ENCODE measurements at regions not wholly inside any gene's neighbourhood (a gene's known extent, or its start where the extent isn't known, plus 50 kb on each side); places are given as distances from the start of the nearest gene placed in this dataset.

GRCh38 chr18:40559556-40559955 lies 1395.5 kb upstream of the PIK3C3 start:
- DNase-seq (ENCODE audit: low read depth): no peak

DNA sequence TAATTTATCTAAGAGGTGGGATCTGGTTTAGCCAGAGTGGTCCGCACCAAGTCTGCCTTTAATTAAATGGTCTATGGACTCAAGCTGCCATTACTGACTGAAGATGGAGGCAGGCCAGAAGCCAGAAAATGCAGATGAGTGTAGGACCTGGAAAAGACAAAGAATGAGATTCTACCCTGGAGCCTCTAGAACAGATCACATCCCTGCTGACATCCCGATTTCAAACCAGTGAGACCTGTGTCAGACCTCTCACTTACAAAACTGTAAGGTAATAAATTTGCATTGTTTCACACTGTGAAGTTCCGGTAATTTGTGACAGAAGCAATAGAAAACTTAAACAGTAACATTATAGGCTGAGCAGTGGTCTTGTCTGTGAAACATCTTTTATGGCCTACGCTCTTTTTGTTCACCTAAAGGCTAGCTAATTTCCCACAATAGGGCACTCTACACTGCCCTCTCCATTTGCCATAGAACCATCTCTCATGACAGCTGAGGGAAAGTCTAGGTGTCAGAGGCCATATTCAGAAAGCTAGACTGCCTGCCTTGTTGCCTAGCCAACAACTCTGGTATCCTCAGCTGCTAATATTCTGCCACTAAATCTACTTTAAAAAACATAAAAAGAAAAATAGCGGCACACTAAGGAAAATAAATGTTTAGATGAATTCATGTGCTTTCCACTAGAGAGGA lies 1396.2 kb upstream of the PIK3C3 start:
- no peak for DNase-seq (ENCODE audit: low read depth)

GRCh38 chr18:40555914-40556313 lies 1399.1 kb upstream of the PIK3C3 start:
- DNase-seq (ENCODE audit: low read depth): no peak

DNA sequence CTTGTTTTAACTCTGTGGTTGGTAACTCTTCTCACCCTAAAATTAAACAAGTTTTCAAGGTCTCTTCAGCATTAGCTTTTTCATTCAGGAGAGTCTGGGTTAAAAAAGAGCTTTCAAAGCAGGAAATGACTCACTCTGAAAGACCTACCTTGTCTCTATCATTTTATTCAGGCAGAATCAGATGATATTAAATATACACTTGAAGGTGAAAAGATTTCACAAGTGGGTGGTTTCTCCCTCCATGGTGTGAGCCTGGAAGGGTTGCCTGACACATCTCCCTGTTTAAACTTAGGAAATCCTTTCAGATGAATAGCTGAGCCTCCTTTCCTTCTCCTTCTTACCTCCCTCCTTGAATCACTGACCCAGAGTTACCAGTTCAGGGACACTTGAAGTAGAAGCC lies 1402.0 kb upstream of the PIK3C3 start:
- DNase-seq (ENCODE audit: low read depth): no peak

GRCh38 chr18:40546875-40547274 lies 1408.2 kb upstream of the PIK3C3 start:
- no peak for DNase-seq (ENCODE audit: low read depth)

DNA sequence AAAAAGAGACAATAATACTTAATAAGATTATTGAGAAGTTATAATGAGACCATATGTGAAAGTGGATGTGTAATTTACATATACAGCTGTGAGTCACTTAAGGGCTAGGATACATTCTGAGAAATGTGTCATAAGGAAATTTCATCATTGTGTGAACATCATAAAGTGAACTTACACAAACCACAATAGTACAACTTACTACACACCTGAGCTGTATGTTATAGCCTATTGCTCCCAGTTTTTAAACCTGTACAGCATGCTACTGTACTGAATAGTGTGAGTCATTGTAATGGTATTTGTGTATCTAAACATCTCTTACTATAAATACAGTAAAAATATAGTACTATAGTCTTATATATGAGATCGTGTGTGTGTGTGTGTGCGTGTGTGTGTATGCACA lies 1420.3 kb upstream of the PIK3C3 start:
- no peak for DNase-seq (ENCODE audit: low read depth)

- DNase-seq (ENCODE audit: low read depth): no peak
Observed at GRCh38 chr18:40532046-40532445, 1423.0 kb upstream of the PIK3C3 start.

DNA sequence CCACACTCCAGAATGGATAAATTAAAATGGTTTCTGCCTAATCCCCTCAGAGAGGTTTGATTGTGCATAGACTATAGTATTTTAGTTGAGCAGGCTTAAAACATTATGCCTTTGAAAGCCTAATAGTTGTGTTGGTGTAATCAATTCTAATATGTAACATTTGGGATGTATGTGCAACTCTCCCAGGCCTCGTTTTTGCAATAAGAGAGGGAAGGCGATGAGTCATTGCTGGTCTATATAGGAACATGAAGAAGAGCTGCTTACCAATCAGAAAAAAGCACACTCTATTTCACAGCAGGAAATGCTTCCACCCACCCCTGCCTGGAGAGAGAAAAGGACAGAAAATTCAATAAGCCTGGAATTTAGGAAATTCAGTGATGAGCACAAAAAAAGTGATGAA lies 1424.0 kb upstream of the PIK3C3 start:
- no peak for DNase-seq (ENCODE audit: low read depth)

DNA sequence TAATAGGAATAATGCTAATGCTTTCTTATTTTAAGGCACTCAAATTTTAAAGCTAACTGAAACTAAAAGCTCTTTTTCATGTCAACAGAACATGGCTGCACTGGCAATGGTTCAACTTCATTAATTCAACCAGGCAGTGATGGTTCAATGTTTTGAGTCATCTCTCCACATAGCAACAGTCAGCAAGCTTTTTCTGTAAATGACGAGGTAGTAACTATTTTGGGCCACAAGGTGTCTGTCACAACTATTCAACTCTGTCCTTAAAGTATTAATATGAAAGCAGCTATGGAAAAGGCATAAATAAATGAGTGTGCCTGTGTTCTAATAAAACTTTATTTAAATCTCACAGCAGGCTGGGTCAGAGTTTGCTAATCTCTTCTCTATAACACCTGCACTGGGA lies 1425.6 kb upstream of the PIK3C3 start:
- DNase-seq (ENCODE audit: low read depth): no peak

DNA sequence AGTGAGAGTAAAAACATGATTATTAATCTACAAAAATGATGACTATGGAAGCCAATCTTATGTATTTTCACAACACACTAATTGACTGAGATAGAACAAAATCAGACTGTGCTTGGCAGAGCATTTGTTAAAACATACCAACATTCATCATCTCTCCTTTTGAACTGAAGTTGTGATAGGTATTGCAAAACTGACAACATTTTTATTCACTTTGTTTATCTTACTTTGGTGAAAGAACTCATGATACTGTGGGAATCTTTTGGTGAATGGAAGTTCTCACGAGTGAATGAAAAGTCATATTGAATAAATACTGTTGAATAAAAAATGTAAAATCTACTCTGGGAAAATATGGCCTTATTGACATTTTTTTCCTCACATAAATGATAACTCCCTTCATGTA lies 1430.2 kb upstream of the PIK3C3 start:
- DNase-seq (ENCODE audit: low read depth): no peak

GRCh38 chr18:40523287-40523686 lies 1431.7 kb upstream of the PIK3C3 start:
- no peak for DNase-seq (ENCODE audit: low read depth)

GRCh38 chr18:40501026-40501425 lies 1454.0 kb upstream of the PIK3C3 start:
- no peak for DNase-seq (ENCODE audit: low read depth)

DNA sequence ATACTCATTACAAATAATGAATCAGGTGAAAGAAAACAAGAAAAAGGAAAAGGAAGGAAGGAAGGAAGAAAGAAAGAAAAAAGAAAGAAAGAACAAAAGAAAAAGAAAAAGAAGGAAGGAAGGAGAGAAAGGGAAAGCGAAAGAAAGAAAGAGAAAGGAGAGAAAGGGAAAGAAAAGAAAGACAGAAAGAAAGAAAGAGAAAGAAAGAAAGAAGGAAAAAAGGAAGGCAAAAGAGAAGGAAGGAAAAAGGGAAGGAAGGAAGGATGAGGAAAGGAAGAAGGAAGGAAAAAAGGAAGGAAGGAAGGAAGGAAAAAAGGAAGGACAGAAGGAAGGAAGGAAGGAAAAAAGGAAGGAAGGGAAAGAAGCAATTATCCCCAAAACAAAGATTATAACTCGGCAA lies 1460.4 kb upstream of the PIK3C3 start:
- DNase-seq (ENCODE audit: low read depth): no peak

DNA sequence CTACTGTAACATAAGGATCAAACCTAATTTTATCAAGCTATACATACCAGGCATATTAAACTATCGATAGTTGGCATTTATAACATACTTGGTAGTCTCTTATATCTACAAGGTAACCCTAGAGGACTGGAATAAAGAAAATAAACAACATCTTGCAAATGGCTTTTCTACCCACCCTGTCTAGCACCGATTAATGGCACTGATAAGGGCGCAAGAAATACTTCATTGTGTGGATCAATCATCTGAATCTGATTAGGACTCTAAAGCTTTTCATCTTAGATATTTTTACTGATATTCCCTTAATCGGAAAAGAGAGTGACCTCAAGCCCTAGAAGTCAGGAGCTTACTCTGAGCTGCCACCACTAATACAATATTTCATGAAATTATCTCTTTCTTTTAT lies 1461.7 kb upstream of the PIK3C3 start:
- DNase-seq (ENCODE audit: low read depth): no peak

DNA sequence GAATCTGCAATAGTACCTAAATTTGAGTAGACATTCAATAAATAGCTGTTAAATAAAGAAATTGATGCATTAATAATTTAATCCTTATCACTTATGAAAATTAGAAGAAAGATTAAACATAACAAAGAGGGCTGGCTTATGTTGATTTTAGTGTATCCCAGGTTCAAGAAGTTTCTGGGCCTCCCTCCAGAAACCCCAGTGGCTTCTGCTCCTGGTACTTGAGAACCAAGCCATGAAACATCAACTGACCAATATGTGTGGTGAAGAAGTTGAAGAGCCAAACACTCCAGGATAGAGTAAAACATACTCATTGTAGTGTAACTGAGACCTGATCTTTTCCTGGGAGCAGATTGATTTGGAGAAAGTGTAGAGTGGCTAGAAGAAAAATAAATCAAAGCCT lies 1465.7 kb upstream of the PIK3C3 start:
- no peak for DNase-seq (ENCODE audit: low read depth)

GRCh38 chr18:40485318-40485717 lies 1469.7 kb upstream of the PIK3C3 start:
- DNase-seq (ENCODE audit: low read depth): peak; percentile 24

- DNase-seq (ENCODE audit: low read depth): no peak
Observed at GRCh38 chr18:40473221-40474029, 1481.6 kb upstream of the PIK3C3 start.

DNA sequence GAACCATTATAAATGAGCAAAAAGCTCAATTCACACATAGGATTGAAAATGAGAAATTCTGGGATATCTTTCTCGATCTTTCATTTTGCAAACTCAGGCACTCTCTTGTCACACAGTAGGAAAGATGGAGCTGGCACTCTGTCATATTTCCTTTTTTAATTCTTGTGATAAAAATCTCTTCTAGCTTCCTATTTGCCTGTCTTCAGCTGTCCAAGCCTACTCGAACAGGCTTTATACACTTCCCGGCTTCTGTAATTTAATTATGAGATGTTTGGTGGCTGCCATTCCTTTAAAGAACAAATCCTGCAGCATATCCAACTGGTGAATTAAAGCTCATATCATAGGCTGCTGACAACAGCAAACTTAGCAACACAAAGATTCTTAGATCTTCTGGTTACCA lies 1484.3 kb upstream of the PIK3C3 start:
- DNase-seq (ENCODE audit: low read depth): no peak

DNA sequence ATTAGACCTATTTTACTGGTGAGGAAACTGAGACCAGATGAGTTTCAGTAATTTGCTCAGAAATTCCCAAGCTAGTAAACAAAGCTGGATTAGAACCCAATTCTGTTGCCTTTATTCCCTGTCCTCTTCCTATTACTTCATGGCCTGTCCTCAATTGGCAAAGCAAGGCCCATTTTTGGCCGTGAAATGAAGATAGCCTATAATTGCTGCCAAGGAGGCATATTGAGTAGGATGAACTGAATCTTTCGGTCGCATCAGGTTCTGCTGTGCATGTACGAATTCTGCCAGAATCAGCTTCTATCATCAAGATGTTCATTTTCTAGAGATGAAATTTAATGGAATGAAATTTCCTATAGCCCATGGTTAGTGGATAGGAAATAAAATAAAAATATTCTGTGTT lies 1485.2 kb upstream of the PIK3C3 start:
- DNase-seq (ENCODE audit: low read depth): no peak

- DNase-seq (ENCODE audit: low read depth): no peak
Observed at GRCh38 chr18:40469316-40469715, 1485.7 kb upstream of the PIK3C3 start.

DNA sequence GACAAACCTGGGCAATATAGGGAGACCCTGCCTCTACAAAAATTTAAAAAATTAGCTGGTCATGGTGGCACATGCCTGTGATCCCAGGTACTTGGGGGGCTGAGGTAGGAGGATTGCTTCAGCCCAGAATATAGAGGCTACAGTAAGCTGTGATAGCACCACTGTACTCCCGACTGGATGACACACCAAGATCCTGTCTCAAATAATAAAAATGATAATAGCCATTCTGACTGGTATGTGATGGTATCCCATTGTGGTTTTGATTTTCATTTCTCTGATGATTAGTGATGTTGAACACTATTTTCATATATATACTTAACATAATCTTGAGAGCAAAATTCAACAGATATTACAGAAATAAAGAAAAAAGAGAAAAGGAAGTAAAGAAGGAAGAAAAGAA lies 1491.0 kb upstream of the PIK3C3 start:
- no peak for DNase-seq (ENCODE audit: low read depth)

GRCh38 chr18:40453903-40454302 lies 1501.1 kb upstream of the PIK3C3 start:
- no peak for DNase-seq (ENCODE audit: low read depth)

DNA sequence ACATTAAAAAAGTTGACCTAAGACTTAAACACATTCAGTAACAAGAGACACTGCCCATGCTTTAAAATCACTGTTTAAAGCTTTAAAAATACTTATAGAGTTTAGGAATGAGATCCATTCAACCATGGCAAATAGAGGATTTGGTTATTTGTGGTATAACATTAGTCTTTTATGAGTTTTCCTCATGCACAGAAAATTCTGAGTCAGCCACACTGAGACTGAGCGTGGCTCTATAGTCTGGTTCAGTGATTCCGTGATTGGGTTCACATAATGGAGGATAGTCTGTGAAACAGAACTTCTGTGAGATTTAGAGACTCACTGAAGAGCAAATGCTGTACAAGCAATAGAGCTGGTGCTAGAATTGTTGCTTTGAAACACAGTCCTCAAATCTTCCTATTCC lies 1502.4 kb upstream of the PIK3C3 start:
- DNase-seq (ENCODE audit: low read depth): no peak

DNA sequence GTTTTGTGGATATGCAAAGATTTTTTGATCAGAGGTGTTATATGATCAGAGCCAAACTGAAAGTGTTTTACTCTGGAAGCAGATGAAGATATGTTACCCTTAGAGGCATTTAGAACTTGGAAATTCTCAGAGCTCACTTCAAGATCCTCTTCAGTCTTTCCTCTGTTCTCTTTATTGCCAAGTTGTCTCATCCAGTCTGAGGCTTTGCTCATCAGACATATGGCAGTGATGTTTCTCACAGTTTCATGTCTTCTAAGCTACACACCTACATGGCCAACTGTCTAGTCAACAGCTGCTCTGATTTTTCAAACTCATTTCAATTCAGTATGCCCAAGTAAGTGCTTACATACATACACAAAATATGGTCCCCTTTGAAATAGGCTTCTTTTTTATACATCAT lies 1504.3 kb upstream of the PIK3C3 start:
- no peak for DNase-seq (ENCODE audit: low read depth)

All from EH (cell line).